ENCODE measurements at regions not wholly inside any gene's neighbourhood (a gene's known extent, or its start where the extent isn't known, plus 50 kb on each side); places are given as distances from the start of the nearest gene placed in this dataset.

DNA sequence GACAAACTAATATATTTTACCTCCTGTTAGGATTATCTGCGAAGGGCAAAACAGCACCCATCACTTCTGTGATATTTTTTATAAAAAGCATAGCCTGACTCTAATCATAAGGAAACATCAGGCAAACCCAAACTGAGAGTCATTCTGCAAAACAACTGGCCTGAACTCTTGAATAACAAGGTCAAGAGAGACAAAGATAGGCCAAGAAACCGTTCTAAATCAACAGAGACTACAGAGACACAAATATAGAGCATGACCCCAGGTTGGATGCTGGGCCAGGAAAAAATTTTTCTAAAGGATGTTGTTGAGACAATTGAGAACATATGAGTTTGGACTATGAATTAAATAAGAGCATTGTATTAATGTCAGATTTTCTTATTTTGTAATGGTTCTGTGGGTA is 384.9 kb downstream of the NFIB start:
- no peak for DNase-seq
- H3K36me3 Mint-ChIP-seq (ENCODE audit: unreplicated experiment), result no peaks in the 10 kb centered on the region
- H3K4me3 Mint-ChIP-seq (ENCODE audit: unreplicated experiment), result no peak overlapping the region
- H3K9me3 Mint-ChIP-seq (ENCODE audit: unreplicated experiment), result peaks cover 1% of the 10 kb centered on the region
- H3K27me3 Mint-ChIP-seq (ENCODE audit: unreplicated experiment), result peaks cover 6% of the 10 kb centered on the region
- peaks cover 9% of the 10 kb centered on the region for H3K4me1 Mint-ChIP-seq (ENCODE audit: low read depth, unreplicated experiment)
- TF ChIP-seq, protein P1, sequence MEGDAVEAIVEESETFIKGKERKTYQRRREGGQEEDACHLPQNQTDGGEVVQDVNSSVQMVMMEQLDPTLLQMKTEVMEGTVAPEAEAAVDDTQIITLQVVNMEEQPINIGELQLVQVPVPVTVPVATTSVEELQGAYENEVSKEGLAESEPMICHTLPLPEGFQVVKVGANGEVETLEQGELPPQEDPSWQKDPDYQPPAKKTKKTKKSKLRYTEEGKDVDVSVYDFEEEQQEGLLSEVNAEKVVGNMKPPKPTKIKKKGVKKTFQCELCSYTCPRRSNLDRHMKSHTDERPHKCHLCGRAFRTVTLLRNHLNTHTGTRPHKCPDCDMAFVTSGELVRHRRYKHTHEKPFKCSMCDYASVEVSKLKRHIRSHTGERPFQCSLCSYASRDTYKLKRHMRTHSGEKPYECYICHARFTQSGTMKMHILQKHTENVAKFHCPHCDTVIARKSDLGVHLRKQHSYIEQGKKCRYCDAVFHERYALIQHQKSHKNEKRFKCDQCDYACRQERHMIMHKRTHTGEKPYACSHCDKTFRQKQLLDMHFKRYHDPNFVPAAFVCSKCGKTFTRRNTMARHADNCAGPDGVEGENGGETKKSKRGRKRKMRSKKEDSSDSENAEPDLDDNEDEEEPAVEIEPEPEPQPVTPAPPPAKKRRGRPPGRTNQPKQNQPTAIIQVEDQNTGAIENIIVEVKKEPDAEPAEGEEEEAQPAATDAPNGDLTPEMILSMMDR (IDR thresholded peaks at IDR 0.05; ENCODE audit: partially characterized antibody, unreplicated experiment), result no peak
- no peak overlapping the region for H3K27ac Mint-ChIP-seq (ENCODE audit: unreplicated experiment)

DNA sequence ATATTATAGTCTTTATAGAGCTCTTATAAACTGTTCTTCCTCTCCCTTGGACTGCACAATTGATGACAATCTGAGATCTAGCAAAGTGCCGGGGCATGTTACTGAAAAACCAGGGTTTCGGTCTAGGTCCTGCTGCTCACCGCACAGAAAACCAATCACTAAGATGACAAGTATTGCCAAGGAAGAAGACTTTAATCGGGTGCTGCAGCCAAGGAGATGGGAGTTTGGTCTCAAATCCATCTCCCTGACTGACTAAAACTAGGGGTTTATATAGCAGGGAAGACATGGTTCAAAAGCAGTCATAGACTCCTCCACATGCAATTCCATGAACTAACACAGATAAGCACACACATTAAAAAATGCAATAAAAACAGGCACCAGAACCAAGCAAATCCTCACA is 390.6 kb downstream of the NFIB start:
- peaks cover 2% of the 10 kb centered on the region for H3K27me3 Mint-ChIP-seq (ENCODE audit: unreplicated experiment)

DNA sequence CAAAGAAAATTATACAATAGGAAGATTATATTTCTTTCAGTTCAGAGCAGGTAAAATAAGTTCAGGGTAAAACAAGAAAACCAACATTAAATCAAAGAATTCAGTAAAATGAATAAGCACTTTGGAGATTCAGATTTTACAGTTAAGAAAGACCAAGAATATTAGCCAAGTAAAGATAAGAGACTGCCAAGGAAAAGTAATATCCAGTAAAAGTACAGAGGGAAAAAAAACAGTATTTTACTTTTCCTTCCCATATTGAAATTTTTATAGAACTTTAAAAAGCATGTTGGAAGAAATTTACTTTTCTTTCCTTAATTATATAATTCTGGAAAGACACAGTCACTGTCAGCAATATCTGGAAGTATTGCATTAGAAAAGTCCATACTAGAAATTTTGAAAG is 393.4 kb downstream of the NFIB start:
- TF ChIP-seq, protein P1 (IDR thresholded peaks at IDR 0.05; ENCODE audit: partially characterized antibody, unreplicated experiment), result no peak
- Mint-ChIP-seq H3K4me3 (ENCODE audit: unreplicated experiment) (no peak overlapping the region), H3K9me3 (ENCODE audit: unreplicated experiment) (no peaks in the 10 kb centered on the region), H3K36me3 (ENCODE audit: unreplicated experiment) (peaks cover 4% of the 10 kb centered on the region), H3K27me3 (ENCODE audit: unreplicated experiment) (no peaks in the 10 kb centered on the region), H3K4me1 (ENCODE audit: low read depth, unreplicated experiment) (no peaks in the 10 kb centered on the region), H3K27ac (ENCODE audit: unreplicated experiment) (no peak overlapping the region)
- no peak for DNase-seq

More for the DNA sequence above, 390.6 kb downstream of the NFIB start:
- TF ChIP-seq, protein P1 (IDR thresholded peaks at IDR 0.05; ENCODE audit: partially characterized antibody, unreplicated experiment), result no peak
- Mint-ChIP-seq H3K36me3 (ENCODE audit: unreplicated experiment) (peaks cover 4% of the 10 kb centered on the region), H3K9me3 (ENCODE audit: unreplicated experiment) (no peaks in the 10 kb centered on the region), H3K27ac (ENCODE audit: unreplicated experiment) (no peak overlapping the region), H3K4me3 (ENCODE audit: unreplicated experiment) (no peak overlapping the region), H3K4me1 (ENCODE audit: low read depth, unreplicated experiment) (no peaks in the 10 kb centered on the region)
- DNase-seq, result no peak

DNA sequence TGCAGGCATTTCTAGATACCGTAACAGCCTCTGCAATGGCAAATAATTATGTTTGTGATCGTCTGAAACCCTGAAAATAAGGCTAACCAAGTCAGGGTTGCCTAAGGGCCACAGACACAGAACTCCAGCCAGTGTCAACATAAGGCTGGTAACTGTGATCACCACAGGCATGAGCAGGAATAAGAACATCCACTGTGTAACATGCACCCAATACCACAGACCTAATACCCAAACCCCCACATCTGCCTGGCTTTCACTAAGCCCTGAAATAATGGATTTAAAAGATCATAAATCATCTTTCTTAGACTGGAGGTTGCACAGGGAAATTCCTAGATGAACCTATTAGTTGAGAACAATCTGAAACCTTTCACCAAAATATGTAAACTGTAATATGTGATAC is 394.5 kb downstream of the NFIB start:
- Mint-ChIP-seq H3K9me3 (ENCODE audit: unreplicated experiment) (no peaks in the 10 kb centered on the region), H3K36me3 (ENCODE audit: unreplicated experiment) (peaks cover 4% of the 10 kb centered on the region), H3K4me1 (ENCODE audit: low read depth, unreplicated experiment) (no peaks in the 10 kb centered on the region), H3K4me3 (ENCODE audit: unreplicated experiment) (no peak overlapping the region), H3K27me3 (ENCODE audit: unreplicated experiment) (no peaks in the 10 kb centered on the region), H3K27ac (ENCODE audit: unreplicated experiment) (no peak overlapping the region)
- no peak for DNase-seq
- TF ChIP-seq, protein P1 (IDR thresholded peaks at IDR 0.05; ENCODE audit: partially characterized antibody, unreplicated experiment), result no peak

DNA sequence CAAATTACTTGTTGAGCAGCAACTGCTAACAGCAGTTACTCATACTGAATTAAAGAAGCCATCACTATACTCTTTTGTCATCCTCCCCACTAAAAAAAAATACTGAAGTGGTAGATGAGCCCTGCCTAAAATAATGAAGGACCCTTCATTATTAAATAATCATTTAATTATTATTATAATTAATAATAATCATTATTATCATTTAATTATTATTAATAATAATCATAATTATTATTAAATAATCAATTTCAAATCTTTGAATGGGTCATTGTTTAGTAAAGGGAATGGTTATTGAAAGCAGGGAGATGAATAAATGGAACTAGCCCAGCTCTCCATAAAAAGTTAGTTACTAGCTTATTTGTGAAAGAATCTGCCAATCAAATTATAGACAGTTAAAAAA is 396.4 kb downstream of the NFIB start:
- Mint-ChIP-seq H3K27me3 (ENCODE audit: unreplicated experiment) (no peaks in the 10 kb centered on the region), H3K4me1 (ENCODE audit: low read depth, unreplicated experiment) (no peaks in the 10 kb centered on the region), H3K4me3 (ENCODE audit: unreplicated experiment) (no peak overlapping the region), H3K36me3 (ENCODE audit: unreplicated experiment) (no peaks in the 10 kb centered on the region), H3K9me3 (ENCODE audit: unreplicated experiment) (no peaks in the 10 kb centered on the region), H3K27ac (ENCODE audit: unreplicated experiment) (no peak overlapping the region)
- DNase-seq, result no peak
- TF ChIP-seq, protein P1 (IDR thresholded peaks at IDR 0.05; ENCODE audit: partially characterized antibody, unreplicated experiment), result no peak
